ENCODE measurements at regions not wholly inside any gene's neighbourhood (a gene's known extent, or its start where the extent isn't known, plus 50 kb on each side); places are given as distances from the start of the nearest gene placed in this dataset.

DNA sequence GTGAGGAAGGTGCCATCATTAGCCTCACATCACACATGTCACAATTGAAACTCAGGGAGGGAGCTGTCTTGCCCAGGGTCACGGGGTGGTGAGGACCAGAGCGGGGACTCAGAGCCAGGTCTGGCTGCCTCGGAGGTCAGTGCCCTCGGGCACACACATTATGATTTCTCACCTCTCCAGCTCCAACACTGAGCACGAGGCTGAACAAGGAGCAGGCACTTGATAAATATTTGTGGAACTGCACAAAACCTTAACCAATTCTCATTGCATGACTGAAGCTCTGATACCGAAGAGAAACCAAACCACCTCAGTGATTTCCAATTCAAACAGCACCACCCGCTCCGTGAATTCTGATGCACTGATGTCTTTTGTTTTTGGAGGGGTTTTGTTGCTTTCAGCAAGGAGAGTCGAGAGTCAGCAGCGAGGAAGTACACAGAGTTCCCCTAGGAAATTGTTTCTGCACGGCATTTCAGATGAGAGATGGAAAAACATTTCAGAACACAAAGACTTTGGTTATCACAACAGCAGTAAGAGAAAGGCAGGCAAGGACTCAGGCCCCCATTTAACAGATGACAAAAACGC, 55.3 kb upstream of the ZMIZ1 start:
- intact Hi-C loops (cut with micrococcal nuclease): no loop called here
- Histone ChIP-seq H3K27me3 (ENCODE audit: low read depth) (no peaks in the 10 kb centered on the region), H3K4me1 (peaks cover 5% of the 10 kb centered on the region), H3K9me3 (replicated peaks) (peaks cover 5% of the 10 kb centered on the region), H3K36me3 (no peaks in the 10 kb centered on the region), H3K27ac (replicated peaks) (no peak overlapping the region), H3K4me3 (no peak overlapping the region)
- DNase-seq: no peak
- TF ChIP-seq, protein P1, sequence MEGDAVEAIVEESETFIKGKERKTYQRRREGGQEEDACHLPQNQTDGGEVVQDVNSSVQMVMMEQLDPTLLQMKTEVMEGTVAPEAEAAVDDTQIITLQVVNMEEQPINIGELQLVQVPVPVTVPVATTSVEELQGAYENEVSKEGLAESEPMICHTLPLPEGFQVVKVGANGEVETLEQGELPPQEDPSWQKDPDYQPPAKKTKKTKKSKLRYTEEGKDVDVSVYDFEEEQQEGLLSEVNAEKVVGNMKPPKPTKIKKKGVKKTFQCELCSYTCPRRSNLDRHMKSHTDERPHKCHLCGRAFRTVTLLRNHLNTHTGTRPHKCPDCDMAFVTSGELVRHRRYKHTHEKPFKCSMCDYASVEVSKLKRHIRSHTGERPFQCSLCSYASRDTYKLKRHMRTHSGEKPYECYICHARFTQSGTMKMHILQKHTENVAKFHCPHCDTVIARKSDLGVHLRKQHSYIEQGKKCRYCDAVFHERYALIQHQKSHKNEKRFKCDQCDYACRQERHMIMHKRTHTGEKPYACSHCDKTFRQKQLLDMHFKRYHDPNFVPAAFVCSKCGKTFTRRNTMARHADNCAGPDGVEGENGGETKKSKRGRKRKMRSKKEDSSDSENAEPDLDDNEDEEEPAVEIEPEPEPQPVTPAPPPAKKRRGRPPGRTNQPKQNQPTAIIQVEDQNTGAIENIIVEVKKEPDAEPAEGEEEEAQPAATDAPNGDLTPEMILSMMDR (IDR thresholded peaks at IDR 0.05; ENCODE audit: borderline replicate concordance): no peak

DNA sequence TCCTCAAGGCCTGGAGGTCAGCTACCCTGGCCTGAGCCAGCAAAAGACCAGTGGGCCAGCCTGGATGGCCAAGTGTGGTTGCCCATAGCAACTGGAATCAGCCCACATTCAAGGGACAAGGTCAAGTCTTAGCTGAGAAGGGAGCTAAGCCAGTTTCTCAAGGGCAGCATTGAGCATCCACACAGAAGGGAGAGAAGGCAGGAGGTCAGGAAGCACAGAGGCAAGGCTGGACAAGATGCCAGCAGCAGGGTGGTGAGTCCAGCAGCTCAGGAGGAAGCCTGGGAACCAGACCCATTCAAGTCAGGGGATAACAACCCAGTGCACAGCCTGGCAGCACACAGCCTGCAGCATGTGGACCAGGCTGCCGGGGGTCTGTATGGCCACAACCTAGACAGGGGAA, 54.0 kb upstream of the ZMIZ1 start:
- peaks cover 5% of the 10 kb centered on the region for H3K9me3 ChIP-seq (replicated peaks)
- peaks cover 8% of the 10 kb centered on the region for H3K4me1 ChIP-seq
- no peak overlapping the region for H3K27ac ChIP-seq (replicated peaks)
- DNase-seq: no peak
- TF ChIP-seq, protein P1 (IDR thresholded peaks at IDR 0.05; ENCODE audit: borderline replicate concordance): no peak
- H3K4me3 ChIP-seq: no peak overlapping the region
- H3K36me3 ChIP-seq: no peaks in the 10 kb centered on the region
- no peaks in the 10 kb centered on the region for H3K27me3 ChIP-seq (ENCODE audit: low read depth)
- intact Hi-C loops (cut with micrococcal nuclease): no loop called here

DNA sequence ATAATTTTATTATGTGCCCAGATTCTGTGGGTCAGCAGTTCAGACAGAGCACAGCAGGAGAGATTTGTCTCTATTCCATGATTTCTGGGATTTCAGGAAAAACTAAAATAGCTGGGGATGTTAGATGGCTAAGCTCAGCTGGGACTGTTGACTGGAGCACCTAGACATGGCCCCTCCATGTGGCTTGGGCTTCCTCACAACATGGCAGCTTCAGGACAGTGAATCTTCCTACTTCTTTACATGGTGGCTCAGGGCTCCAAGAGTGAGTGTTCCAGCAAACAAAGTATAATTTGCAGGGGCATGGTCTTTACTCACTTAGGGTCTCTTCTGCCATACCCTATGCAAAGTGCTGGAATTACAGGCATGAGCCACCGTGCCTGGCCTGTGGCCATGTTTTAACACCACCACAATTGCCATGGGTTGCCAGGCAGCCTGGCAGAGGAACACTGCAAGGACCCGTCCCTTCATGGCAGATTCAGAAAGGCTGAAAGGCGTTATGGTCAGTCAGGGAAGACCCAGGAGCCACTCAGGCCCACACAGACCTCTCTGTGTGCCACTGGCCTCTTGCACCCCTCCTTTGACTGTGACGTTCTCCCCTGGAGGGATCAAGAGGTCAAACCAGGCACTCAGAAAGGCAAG, 50.8 kb upstream of the ZMIZ1 start:
- intact Hi-C loops (cut with micrococcal nuclease): no loop called here
- Histone ChIP-seq H3K9me3 (replicated peaks) (peaks cover 5% of the 10 kb centered on the region), H3K36me3 (no peaks in the 10 kb centered on the region), H3K27me3 (ENCODE audit: low read depth) (no peaks in the 10 kb centered on the region), H3K4me1 (peaks cover 17% of the 10 kb centered on the region), H3K4me3 (no peak overlapping the region), H3K27ac (replicated peaks) (peak overlapping the region; percentile 52)
- no peak for DNase-seq
- TF ChIP-seq, protein P1 (IDR thresholded peaks at IDR 0.05; ENCODE audit: borderline replicate concordance): no peak

DNA sequence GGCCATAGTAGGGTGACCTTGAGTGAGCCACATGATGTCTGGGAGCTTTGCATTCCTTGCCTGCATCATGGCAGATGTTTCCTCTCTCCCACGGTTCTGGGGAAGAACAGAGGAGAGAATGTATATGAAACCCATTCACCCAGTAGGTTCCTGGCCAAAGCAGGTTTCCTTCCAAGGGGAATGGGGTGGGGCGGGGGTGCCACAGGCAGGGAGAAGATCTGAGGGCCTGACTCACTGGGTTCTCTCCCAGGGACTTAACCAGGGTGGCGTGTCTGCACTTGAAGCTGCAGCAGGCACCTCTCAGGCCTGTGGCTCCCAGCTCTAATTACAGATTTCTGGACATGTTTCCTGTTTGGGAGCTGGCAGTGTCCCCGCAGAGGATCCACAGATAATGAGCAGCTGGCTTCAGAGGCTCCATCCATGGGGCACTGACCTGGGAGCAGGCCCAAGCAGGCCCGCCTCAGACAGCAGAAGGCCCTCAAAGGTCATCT, 50.2 kb upstream of the ZMIZ1 start:
- Histone ChIP-seq H3K36me3 (no peaks in the 10 kb centered on the region), H3K4me1 (peaks cover 23% of the 10 kb centered on the region), H3K4me3 (no peak overlapping the region), H3K27ac (replicated peaks) (peak overlapping the region; percentile 52), H3K9me3 (replicated peaks) (peaks cover 5% of the 10 kb centered on the region), H3K27me3 (ENCODE audit: low read depth) (no peaks in the 10 kb centered on the region)
- DNase-seq: no peak
- TF ChIP-seq, protein P1 (IDR thresholded peaks at IDR 0.05; ENCODE audit: borderline replicate concordance): no peak
- intact Hi-C loops (cut with micrococcal nuclease): no loop called here
